Lower leg skin (tissue), 3 donors: ENCODE measurements at regions not wholly inside any gene's neighbourhood (a gene's known extent, or its start where the extent isn't known, plus 50 kb on each side); places are given as distances from the start of the nearest gene placed in this dataset.

ENCODE experiments used
- CTCF ChIP-seq, 3 donors: fragments of 450-650 bp; IDR thresholded peaks; one replicate each; pipeline ENCODE4 v1.5.1; 2016; ENCODE audit warnings: antibody characterized with exemption in 3 of 3, mild to moderate bottlenecking in 3 of 3, moderate library complexity in 2 of 3
- POLR2A ChIP-seq, 2 donors: fragments of 450-650 bp; IDR thresholded peaks; one replicate each; pipeline ENCODE4 v1.6.1; 2016 to 2017; ENCODE audit warnings: antibody characterized with exemption in 2 of 2, mild to moderate bottlenecking in 1 of 2, moderate library complexity in 1 of 2

- no peak for TF ChIP-seq CTCF (IDR thresholded peaks at IDR 0.05)
- TF ChIP-seq POLR2A (IDR thresholded peaks at IDR 0.05) = no peak
Measured at GRCh38 chr5:82405618-82406204, 127.6 kb upstream of the RPS23 start.
